Right kidney (tissue), 1 donor: ENCODE measurements at regions not wholly inside any gene's neighbourhood (a gene's known extent, or its start where the extent isn't known, plus 50 kb on each side); places are given as distances from the start of the nearest gene placed in this dataset.
"Not testable (repeated sequence)": the region's sequence is repeated elsewhere in the genome, so short reads cannot be mapped to it uniquely, and the experiment has no call there.

Experiments used
- DNase-seq: peaks from one replicate; pipeline ENCODE4 v3.0.0-alpha.2; 2016

GRCh38 chr5:27242258-27242626 is 203.9 kb upstream of the CDH9 start:
- DNase-seq: no peak

GRCh38 chr5:27241564-27242257 is 203.3 kb upstream of the CDH9 start:
- peak; percentile 17 for DNase-seq

GRCh38 chr5:27240791-27241190 is 202.4 kb upstream of the CDH9 start:
- DNase-seq: no peak

GRCh38 chr5:27234916-27235315 is 196.5 kb upstream of the CDH9 start:
- DNase-seq: no peak

GRCh38 chr5:27221410-27221809 is 183.0 kb upstream of the CDH9 start:
- DNase-seq: no peak

GRCh38 chr5:27220752-27221151 is 182.4 kb upstream of the CDH9 start:
- DNase-seq: no peak

GRCh38 chr5:27217977-27218376 is 179.6 kb upstream of the CDH9 start:
- DNase-seq: no peak

GRCh38 chr5:27217155-27217956 is 179.0 kb upstream of the CDH9 start:
- no peak for DNase-seq

GRCh38 chr5:27216367-27216950 is 178.1 kb upstream of the CDH9 start:
- no peak for DNase-seq

- no peak for DNase-seq
Measured at GRCh38 chr5:27208051-27208450, 169.7 kb upstream of the CDH9 start.

- no peak for DNase-seq
Measured at GRCh38 chr5:27191786-27192510, 153.6 kb upstream of the CDH9 start.

- no peak for DNase-seq
Measured at GRCh38 chr5:27172693-27173092, 134.3 kb upstream of the CDH9 start.

- DNase-seq: no peak
Measured at GRCh38 chr5:27171761-27172261, 133.4 kb upstream of the CDH9 start.

- no peak for DNase-seq
Measured at GRCh38 chr5:27158775-27159174, 120.4 kb upstream of the CDH9 start.

- DNase-seq: no peak
Measured at GRCh38 chr5:27158171-27158570, 119.8 kb upstream of the CDH9 start.

- no peak for DNase-seq
Measured at GRCh38 chr5:27144456-27144855, 106.1 kb upstream of the CDH9 start.

- no peak for DNase-seq
Measured at GRCh38 chr5:27140831-27141230, 102.4 kb upstream of the CDH9 start.

GRCh38 chr5:27130587-27130986 is 92.2 kb upstream of the CDH9 start:
- DNase-seq: no peak

GRCh38 chr5:27129926-27130325 is 91.5 kb upstream of the CDH9 start:
- no peak for DNase-seq

- no peak for DNase-seq
Measured at GRCh38 chr5:27125856-27126255, 87.5 kb upstream of the CDH9 start.

GRCh38 chr5:27124590-27124989 is 86.2 kb upstream of the CDH9 start:
- no peak for DNase-seq

- DNase-seq: not testable (repeated sequence)
Measured at GRCh38 chr5:27119736-27120321, 81.4 kb upstream of the CDH9 start.
